C4-2B (cell line): ENCODE measurements at regions not wholly inside any gene's neighbourhood (a gene's known extent, or its start where the extent isn't known, plus 50 kb on each side); places are given as distances from the start of the nearest gene placed in this dataset.
"Not testable (repeated sequence)": the region's sequence is repeated elsewhere in the genome, so short reads cannot be mapped to it uniquely, and the experiment has no call there.

Source experiments
- ZFX ChIP-seq: fragments of 450-650 bp; IDR thresholded peaks from 2 replicates; pipeline ENCODE4 v1.6.1; 2017
- TF ChIP-seq, protein P1 (sequence below): fragments of 450-650 bp; conservative IDR thresholded peaks from 2 replicates; pipeline ENCODE4 v1.5.1; 2017; ENCODE audit warnings: mild to moderate bottlenecking

DNA sequence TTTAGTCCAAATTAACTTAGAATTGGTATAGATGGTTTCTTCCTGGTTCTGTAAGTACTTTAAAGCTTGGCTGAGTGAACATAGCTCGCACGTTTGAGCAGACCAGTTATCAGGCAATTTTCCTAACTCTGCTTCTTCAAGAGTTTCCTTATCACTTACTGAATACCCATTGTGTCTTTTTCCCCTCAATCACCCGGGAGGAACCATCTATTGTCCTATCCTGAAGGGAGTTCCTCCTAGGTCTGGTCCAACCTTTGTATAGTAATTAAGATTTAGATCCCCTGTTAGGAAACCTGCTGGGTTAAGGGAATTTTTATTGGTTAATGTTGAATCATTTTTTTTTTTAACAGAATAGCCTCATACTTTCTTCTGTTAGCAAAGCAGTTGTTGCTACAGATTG lies 1215.0 kb upstream of the ATXN8OS start:
- TF ChIP-seq, protein P1, sequence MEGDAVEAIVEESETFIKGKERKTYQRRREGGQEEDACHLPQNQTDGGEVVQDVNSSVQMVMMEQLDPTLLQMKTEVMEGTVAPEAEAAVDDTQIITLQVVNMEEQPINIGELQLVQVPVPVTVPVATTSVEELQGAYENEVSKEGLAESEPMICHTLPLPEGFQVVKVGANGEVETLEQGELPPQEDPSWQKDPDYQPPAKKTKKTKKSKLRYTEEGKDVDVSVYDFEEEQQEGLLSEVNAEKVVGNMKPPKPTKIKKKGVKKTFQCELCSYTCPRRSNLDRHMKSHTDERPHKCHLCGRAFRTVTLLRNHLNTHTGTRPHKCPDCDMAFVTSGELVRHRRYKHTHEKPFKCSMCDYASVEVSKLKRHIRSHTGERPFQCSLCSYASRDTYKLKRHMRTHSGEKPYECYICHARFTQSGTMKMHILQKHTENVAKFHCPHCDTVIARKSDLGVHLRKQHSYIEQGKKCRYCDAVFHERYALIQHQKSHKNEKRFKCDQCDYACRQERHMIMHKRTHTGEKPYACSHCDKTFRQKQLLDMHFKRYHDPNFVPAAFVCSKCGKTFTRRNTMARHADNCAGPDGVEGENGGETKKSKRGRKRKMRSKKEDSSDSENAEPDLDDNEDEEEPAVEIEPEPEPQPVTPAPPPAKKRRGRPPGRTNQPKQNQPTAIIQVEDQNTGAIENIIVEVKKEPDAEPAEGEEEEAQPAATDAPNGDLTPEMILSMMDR = not testable (repeated sequence)
- TF ChIP-seq ZFX = not testable (repeated sequence)
